K562 (cell line): ENCODE measurements at regions not wholly inside any gene's neighbourhood (a gene's known extent, or its start where the extent isn't known, plus 50 kb on each side); places are given as distances from the start of the nearest gene placed in this dataset.

ENCODE experiments used
- ATAC-seq: fragments of 200-7000 bp; cut with Tn5 transposase; 3 replicates; pipeline ENCODE4 v1.9.1; 2020; ENCODE audit warnings: moderate library complexity
- BruUV-seq: library from RNA; stranded (reverse); fragments of 400-500 nt; replicated peaks from 2 replicates; lab custom pipeline; 2021; lab: Mats Ljungman, UMichigan
- CTCF ChIA-PET: fragments of 300-600 bp; formaldehyde crosslinking; extraction: SDS; loops from one replicate; lab custom pipeline; 2021; ENCODE audit warnings: low intra/inter-chr PET ratio; lab: Yijun Ruan, JAX
- POLR2A ChIA-PET: fragments of 300-600, 350-650 bp; sonication (Branson Sonifier 250); formaldehyde crosslinking; extraction: SDS; loops from one replicate; lab custom pipeline; 2021; ENCODE audit warnings: antibody characterized with exemption, inconsistent platforms; lab: Yijun Ruan, JAX
- DNase-seq, 4 experiments: peaks; one replicate each; pipeline versions ENCODE4 v3.0.0 to v3.0.0-alpha.2; 2011 to 2018; ENCODE audit warnings: low spot score in 3 of 4, mixed read lengths in 3 of 4; ENCODE audit errors: extremely low read depth in 1 of 4
- FAIRE-seq: peaks from 2 replicates; lab custom pipeline; 2011; peaks lifted over from hg19 to GRCh38; lab: Jason Lieb, UNC
- H2AFZ ChIP-seq: 2 replicates; pipeline ENCODE4 v1.6.0; 2011; ENCODE audit warnings: low read depth, low read length, control low read depth, inconsistent platforms
- H3K27ac ChIP-seq: fragments of 200-600 bp; 3 replicates; pipeline ENCODE4 v1.8.0; 2011; ENCODE audit warnings: low read depth, mild to moderate bottlenecking, control low read depth, inconsistent platforms, low read length, moderate library complexity, mixed read lengths; ENCODE audit errors: extremely low read depth
- H3K27me3 ChIP-seq, 2 experiments: fragments of 300-600 bp in 1 of 2; 2 replicates in 1 of 2; 3 replicates in 1 of 2; pipeline versions ENCODE4 v1.6.0 to v1.8.0; 2011; ENCODE audit warnings: inconsistent platforms in 2 of 2, low read length in 2 of 2, mild to moderate bottlenecking in 1 of 2, mixed read lengths in 1 of 2, moderate library complexity in 1 of 2; ENCODE audit not compliant: control insufficient read depth in 2 of 2, insufficient read depth in 2 of 2
- H3K36me3 ChIP-seq: fragments of 300-600 bp; 3 replicates; pipeline ENCODE4 v1.8.0; 2011; ENCODE audit warnings: mild to moderate bottlenecking, low read length, inconsistent platforms; ENCODE audit not compliant: control insufficient read depth, insufficient read depth
- H3K4me1 ChIP-seq, 2 experiments: fragments of 200-600 bp in 1 of 2; replicated peaks in 1 of 2; 2 replicates in 1 of 2; 3 replicates in 1 of 2; pipeline versions ENCODE4 v1.5.1 to v1.8.0; 2011; ENCODE audit warnings: inconsistent platforms in 2 of 2, low read length in 2 of 2, mild to moderate bottlenecking in 1 of 2, mixed read lengths in 1 of 2, moderate library complexity in 1 of 2; ENCODE audit not compliant: control insufficient read depth in 2 of 2, insufficient read depth in 2 of 2
- H3K4me2 ChIP-seq: 2 replicates; pipeline ENCODE4 v1.6.1; 2011; ENCODE audit warnings: low read length, control low read depth, inconsistent platforms, mixed read lengths; ENCODE audit not compliant: insufficient read depth
- H3K4me3 ChIP-seq: fragments of 200-600 bp; sonication (generic), shearing (Covaris generic); 2 replicates; pipeline ENCODE4 v1.5.1; 2016; ENCODE audit warnings: control low read depth, inconsistent platforms
- H3K79me2 ChIP-seq: fragments of 200-600 bp; 3 replicates; pipeline ENCODE4 v1.8.0; 2011; ENCODE audit warnings: low read length, inconsistent platforms; ENCODE audit not compliant: control insufficient read depth, insufficient read depth
- H3K9ac ChIP-seq, 2 experiments: 2 replicates each; pipeline versions ENCODE4 v1.6.0 to v1.6.1; 2011; ENCODE audit warnings: low read depth in 2 of 2, low read length in 2 of 2, control low read depth in 1 of 2, inconsistent platforms in 1 of 2, mild to moderate bottlenecking in 1 of 2, mixed read lengths in 1 of 2; ENCODE audit not compliant: insufficient read depth in 1 of 2
- H3K9me1 ChIP-seq: one replicate; pipeline ENCODE4 v1.6.0; 2011; ENCODE audit warnings: inconsistent platforms, mild to moderate bottlenecking, low read length, moderate library complexity; ENCODE audit not compliant: control insufficient read depth, insufficient read depth
- H3K9me3 ChIP-seq: replicated peaks from 2 replicates; pipeline ENCODE4 v1.5.1; 2011; ENCODE audit warnings: low read depth, low read length, inconsistent platforms; ENCODE audit not compliant: control insufficient read depth, insufficient read depth
- H4K20me1 ChIP-seq: replicated peaks from 2 replicates; pipeline ENCODE4 v1.6.1; 2011; ENCODE audit warnings: low read length, inconsistent platforms, mixed read lengths; ENCODE audit not compliant: control insufficient read depth, insufficient read depth
- MCM7 ChIP-seq, 2 experiments: fragments of 450-650 bp; IDR thresholded peaks; 2 replicates each; pipeline ENCODE4 v1.6.1; 2016 to 2018
- NFE2L1 ChIP-seq: fragments of 450-650 bp; IDR thresholded peaks from 2 replicates; pipeline ENCODE4 v1.6.1; 2016; ENCODE audit warnings: missing genetic modification characterization, low read depth, mild to moderate bottlenecking, missing compliant biosample characterization, moderate library complexity, borderline replicate concordance
- ZNF197 ChIP-seq: fragments of 200-800 bp; sonication (Bioruptor generic); IDR thresholded peaks from 2 replicates; pipeline ENCODE4 v1.6.1; 2016; ENCODE audit warnings: low read depth, missing genetic modification characterization, missing compliant biosample characterization
- ZNF224 ChIP-seq: sonication (generic); formaldehyde crosslinking; IDR thresholded peaks from 2 replicates; pipeline ENCODE4 v1.8.0; 2022; ENCODE audit warnings: mild to moderate bottlenecking, missing genetic modification reagents
- ZNF263 ChIP-seq: sonication (generic); formaldehyde crosslinking; IDR thresholded peaks from 2 replicates; pipeline ENCODE4 v1.8.0; 2022; ENCODE audit warnings: mild to moderate bottlenecking, missing genetic modification reagents, borderline replicate concordance
- ZNF696 ChIP-seq: fragments of 250-450 bp; sonication (Bioruptor Pico); conservative IDR thresholded peaks from 2 replicates; pipeline ENCODE4 v1.4.0; 2020; ENCODE audit warnings: mild to moderate bottlenecking, moderate library complexity
- WGBS: fragments of 100-300 bp; shearing (Covaris generic); methylation state at CpG from one replicate; pipeline ENCODE4 v1.1.6; 2016; ENCODE audit warnings: low coverage, mixed read lengths; ENCODE audit not compliant: insufficient coverage; ENCODE audit errors: missing lambda C conversion rate; 5-methylcytosine and 5-hydroxymethylcytosine counted together
- in situ Hi-C: fragments of 300-500 bp; cut with MboI; formaldehyde crosslinking; loops from 4 replicates; pipeline ENCODE4 v1.15.0; 2018; ENCODE audit warnings: inconsistent platforms, mixed read lengths
- intact Hi-C: fragments of 100-400 bp; cut with micrococcal nuclease; formaldehyde crosslinking; loops from 2 replicates; pipeline ENCODE4 v1.14.2; 2022
- TF ChIP-seq, protein P1 (sequence below): IDR thresholded peaks from 3 replicates; pipeline ENCODE4 v1.6.1; 2011; ENCODE audit warnings: borderline replicate concordance, mild to moderate bottlenecking; ENCODE audit not compliant: insufficient read length, insufficient read depth
- TF ChIP-seq, protein P2 (sequence below): fragments of 250-450 bp; sonication (Bioruptor Pico); IDR thresholded peaks from 2 replicates; pipeline ENCODE4 v1.4.0; 2020
- TF ChIP-seq, protein P3 (sequence below): fragments of 450-650 bp; IDR thresholded peaks from 2 replicates; pipeline ENCODE4 v1.7.1; 2018; ENCODE audit warnings: mild to moderate bottlenecking, low read depth; ENCODE audit not compliant: partially characterized antibody
- TF ChIP-seq, protein P4 (sequence below): IDR thresholded peaks from 2 replicates; pipeline ENCODE4 v1.6.1; 2014; ENCODE audit warnings: antibody characterized with exemption

DNA sequence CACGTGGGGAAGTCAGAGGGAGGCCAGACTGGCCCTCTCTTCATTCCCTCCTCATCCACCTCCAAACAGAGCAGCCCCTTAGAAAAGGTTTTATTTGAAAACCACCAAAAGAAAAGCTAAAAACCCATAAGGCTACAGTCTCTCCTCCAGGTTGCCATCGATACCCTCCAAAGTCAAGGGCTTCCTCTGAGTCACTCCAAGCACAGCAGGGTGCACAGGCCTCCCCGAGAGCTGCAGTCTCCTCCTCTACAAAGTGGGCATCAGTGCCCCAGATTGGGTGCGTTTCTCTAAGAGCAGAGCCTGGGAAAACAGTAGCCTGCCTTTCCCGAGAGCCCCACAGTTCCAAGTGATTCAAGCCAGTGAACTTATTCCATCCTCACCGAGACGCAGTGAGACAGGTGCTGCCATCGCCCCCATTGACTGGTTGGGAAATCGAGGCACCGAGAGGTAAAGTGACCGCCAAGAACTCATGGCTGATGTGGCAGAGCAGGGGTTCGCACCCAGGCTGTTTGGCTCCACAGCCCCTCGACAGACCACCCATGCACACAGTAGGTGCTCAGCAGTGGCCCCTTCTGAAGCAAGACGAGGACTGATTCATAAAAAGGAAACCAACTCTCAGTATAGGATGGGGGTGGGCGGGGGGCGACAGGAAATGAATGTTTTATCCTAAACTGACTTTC lies 91.7 kb upstream of the SHISAL1 start:
- no peak overlapping the region for H3K27ac ChIP-seq
- no peak overlapping the region for H3K4me3 ChIP-seq
- H3K36me3 ChIP-seq: no peaks in the 10 kb centered on the region
- no TSS peak for BruUV-seq
- no peaks in the 10 kb centered on the region for H3K9me3 ChIP-seq
- H3K79me2 ChIP-seq: no peaks in the 10 kb centered on the region
- no peaks in the 10 kb centered on the region for H3K9me1 ChIP-seq
- no peak overlapping the region for H3K9ac ChIP-seq
- H2AFZ ChIP-seq: no peak overlapping the region
- FAIRE-seq: no peak
- in situ Hi-C loops (no loop called here), intact Hi-C loops (no loop called here)
- H3K4me1 ChIP-seq: no peaks in the 10 kb centered on the region
- ChIA-PET POLR2A (interaction anchor here (0.6 kb wide), 1 partner anchor 139 kb away, joined by 4 read pairs; no protein-coding TSS in a partner anchor), CTCF (no interaction called here)
- no peaks in the 10 kb centered on the region for H4K20me1 ChIP-seq
- no peak for ATAC-seq
- H3K27me3 ChIP-seq: peaks cover 0 to 38% of the 10 kb centered on the region in 2 experiments; a peak in 2 of 5 replicates
- WGBS: 0% methylated on average over 14 of the region's 16 CpGs
- DNase-seq: no peak
- H3K4me2 ChIP-seq: no peak overlapping the region
- TF ChIP-seq, protein P1, sequence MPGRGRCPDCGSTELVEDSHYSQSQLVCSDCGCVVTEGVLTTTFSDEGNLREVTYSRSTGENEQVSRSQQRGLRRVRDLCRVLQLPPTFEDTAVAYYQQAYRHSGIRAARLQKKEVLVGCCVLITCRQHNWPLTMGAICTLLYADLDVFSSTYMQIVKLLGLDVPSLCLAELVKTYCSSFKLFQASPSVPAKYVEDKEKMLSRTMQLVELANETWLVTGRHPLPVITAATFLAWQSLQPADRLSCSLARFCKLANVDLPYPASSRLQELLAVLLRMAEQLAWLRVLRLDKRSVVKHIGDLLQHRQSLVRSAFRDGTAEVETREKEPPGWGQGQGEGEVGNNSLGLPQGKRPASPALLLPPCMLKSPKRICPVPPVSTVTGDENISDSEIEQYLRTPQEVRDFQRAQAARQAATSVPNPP: no peak
- no peak for TF ChIP-seq ZNF263 (CRISPR knock-in tag)
- no peak for TF ChIP-seq ZNF197 (CRISPR knock-in tag)
- no peak for TF ChIP-seq NFE2L1 (tag)
- TF ChIP-seq ZNF224 (CRISPR knock-in tag): no peak
- no peak for TF ChIP-seq ZNF696 (CRISPR knock-in tag)
- TF ChIP-seq MCM7 (IDR thresholded peaks at IDR 0.05): no peak
- TF ChIP-seq, protein P2, sequence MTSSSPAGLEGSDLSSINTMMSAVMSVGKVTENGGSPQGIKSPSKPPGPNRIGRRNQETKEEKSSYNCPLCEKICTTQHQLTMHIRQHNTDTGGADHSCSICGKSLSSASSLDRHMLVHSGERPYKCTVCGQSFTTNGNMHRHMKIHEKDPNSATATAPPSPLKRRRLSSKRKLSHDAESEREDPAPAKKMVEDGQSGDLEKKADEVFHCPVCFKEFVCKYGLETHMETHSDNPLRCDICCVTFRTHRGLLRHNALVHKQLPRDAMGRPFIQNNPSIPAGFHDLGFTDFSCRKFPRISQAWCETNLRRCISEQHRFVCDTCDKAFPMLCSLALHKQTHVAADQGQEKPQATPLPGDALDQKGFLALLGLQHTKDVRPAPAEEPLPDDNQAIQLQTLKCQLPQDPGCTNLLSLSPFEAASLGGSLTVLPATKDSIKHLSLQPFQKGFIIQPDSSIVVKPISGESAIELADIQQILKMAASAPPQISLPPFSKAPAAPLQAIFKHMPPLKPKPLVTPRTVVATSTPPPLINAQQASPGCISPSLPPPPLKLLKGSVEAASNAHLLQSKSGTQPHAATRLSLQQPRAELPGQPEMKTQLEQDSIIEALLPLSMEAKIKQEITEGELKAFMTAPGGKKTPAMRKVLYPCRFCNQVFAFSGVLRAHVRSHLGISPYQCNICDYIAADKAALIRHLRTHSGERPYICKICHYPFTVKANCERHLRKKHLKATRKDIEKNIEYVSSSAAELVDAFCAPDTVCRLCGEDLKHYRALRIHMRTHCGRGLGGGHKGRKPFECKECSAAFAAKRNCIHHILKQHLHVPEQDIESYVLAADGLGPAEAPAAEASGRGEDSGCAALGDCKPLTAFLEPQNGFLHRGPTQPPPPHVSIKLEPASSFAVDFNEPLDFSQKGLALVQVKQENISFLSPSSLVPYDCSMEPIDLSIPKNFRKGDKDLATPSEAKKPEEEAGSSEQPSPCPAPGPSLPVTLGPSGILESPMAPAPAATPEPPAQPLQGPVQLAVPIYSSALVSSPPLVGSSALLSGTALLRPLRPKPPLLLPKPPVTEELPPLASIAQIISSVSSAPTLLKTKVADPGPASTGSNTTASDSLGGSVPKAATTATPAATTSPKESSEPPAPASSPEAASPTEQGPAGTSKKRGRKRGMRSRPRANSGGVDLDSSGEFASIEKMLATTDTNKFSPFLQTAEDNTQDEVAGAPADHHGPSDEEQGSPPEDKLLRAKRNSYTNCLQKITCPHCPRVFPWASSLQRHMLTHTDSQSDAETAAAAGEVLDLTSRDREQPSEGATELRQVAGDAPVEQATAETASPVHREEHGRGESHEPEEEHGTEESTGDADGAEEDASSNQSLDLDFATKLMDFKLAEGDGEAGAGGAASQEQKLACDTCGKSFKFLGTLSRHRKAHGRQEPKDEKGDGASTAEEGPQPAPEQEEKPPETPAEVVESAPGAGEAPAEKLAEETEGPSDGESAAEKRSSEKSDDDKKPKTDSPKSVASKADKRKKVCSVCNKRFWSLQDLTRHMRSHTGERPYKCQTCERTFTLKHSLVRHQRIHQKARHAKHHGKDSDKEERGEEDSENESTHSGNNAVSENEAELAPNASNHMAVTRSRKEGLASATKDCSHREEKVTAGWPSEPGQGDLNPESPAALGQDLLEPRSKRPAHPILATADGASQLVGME (CRISPR knock-in tag): no peak
- TF ChIP-seq, protein P3, sequence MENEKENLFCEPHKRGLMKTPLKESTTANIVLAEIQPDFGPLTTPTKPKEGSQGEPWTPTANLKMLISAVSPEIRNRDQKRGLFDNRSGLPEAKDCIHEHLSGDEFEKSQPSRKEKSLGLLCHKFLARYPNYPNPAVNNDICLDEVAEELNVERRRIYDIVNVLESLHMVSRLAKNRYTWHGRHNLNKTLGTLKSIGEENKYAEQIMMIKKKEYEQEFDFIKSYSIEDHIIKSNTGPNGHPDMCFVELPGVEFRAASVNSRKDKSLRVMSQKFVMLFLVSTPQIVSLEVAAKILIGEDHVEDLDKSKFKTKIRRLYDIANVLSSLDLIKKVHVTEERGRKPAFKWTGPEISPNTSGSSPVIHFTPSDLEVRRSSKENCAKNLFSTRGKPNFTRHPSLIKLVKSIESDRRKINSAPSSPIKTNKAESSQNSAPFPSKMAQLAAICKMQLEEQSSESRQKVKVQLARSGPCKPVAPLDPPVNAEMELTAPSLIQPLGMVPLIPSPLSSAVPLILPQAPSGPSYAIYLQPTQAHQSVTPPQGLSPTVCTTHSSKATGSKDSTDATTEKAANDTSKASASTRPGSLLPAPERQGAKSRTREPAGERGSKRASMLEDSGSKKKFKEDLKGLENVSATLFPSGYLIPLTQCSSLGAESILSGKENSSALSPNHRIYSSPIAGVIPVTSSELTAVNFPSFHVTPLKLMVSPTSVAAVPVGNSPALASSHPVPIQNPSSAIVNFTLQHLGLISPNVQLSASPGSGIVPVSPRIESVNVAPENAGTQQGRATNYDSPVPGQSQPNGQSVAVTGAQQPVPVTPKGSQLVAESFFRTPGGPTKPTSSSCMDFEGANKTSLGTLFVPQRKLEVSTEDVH: no peak
- TF ChIP-seq, protein P4, sequence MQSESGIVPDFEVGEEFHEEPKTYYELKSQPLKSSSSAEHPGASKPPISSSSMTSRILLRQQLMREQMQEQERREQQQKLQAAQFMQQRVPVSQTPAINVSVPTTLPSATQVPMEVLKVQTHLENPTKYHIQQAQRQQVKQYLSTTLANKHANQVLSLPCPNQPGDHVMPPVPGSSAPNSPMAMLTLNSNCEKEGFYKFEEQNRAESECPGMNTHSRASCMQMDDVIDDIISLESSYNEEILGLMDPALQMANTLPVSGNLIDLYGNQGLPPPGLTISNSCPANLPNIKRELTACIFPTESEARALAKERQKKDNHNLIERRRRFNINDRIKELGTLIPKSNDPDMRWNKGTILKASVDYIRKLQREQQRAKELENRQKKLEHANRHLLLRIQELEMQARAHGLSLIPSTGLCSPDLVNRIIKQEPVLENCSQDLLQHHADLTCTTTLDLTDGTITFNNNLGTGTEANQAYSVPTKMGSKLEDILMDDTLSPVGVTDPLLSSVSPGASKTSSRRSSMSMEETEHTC: no peak
